PC-3 (cell line): ENCODE measurements at regions not wholly inside any gene's neighbourhood (a gene's known extent, or its start where the extent isn't known, plus 50 kb on each side); places are given as distances from the start of the nearest gene placed in this dataset.

ENCODE experiments used
- ATAC-seq: fragments of 200-7000 bp; cut with Tn5 transposase; 2 replicates; pipeline ENCODE4 v1.9.1; 2020; ENCODE audit warnings: mild to moderate bottlenecking, moderate library complexity
- BruUV-seq: library from RNA; stranded (reverse); fragments of 400-500 nt; replicated peaks from 2 replicates; lab custom pipeline; 2021; lab: Mats Ljungman, UMichigan
- CTCF ChIA-PET: fragments of 300-600 bp; sonication (Branson Sonifier 250); formaldehyde crosslinking; loops from one replicate; lab custom pipeline; 2022; ENCODE audit warnings: antibody characterized with exemption; lab: Charles Lee
- POLR2A ChIA-PET: fragments of 300-600 bp; sonication (Branson Sonifier 250); formaldehyde crosslinking; loops from one replicate; lab custom pipeline; 2022; ENCODE audit warnings: antibody characterized with exemption; ENCODE audit not compliant: unreplicated experiment; lab: Charles Lee
- DNase-seq: peaks from one replicate; pipeline ENCODE4 v3.0.0-alpha.2; 2015
- H2AFZ ChIP-seq: fragments of 300-600 bp; sonication (generic); 2 replicates; pipeline ENCODE4 v1.6.0; 2016; ENCODE audit warnings: antibody characterized with exemption, low read length
- H3F3A ChIP-seq: fragments of 300-600 bp; sonication (generic); one replicate; pipeline ENCODE4 v1.6.0; 2017; ENCODE audit warnings: antibody characterized with exemption, low read length, control low read depth, mild to moderate bottlenecking; ENCODE audit not compliant: unreplicated experiment
- H3K27ac ChIP-seq: fragments of 300-600 bp; sonication (generic); 2 replicates; pipeline ENCODE4 v1.5.1; 2016; ENCODE audit warnings: mild to moderate bottlenecking, low read length
- H3K27me3 ChIP-seq: fragments of 300-600 bp; sonication (generic); 2 replicates; pipeline ENCODE4 v1.6.1; 2016; ENCODE audit warnings: low read length, mixed read lengths
- H3K36me3 ChIP-seq: fragments of 300-600 bp; sonication (generic); 2 replicates; pipeline ENCODE4 v1.6.1; 2016; ENCODE audit warnings: low read depth, mixed run types, low read length, mixed read lengths
- H3K4me1 ChIP-seq: fragments of 300-600 bp; sonication (generic); 2 replicates; pipeline ENCODE4 v1.5.1; 2016; ENCODE audit warnings: low read length; ENCODE audit not compliant: insufficient read depth
- H3K4me2 ChIP-seq: fragments of 300-600 bp; sonication (generic); 2 replicates; pipeline ENCODE4 v1.6.0; 2016; ENCODE audit warnings: low read length
- H3K4me3 ChIP-seq: fragments of 300-600 bp; sonication (generic); 2 replicates; pipeline ENCODE4 v1.5.1; 2016; ENCODE audit warnings: mild to moderate bottlenecking, low read length, mixed read lengths
- H3K79me2 ChIP-seq: fragments of 300-600 bp; sonication (generic); 2 replicates; pipeline ENCODE4 v1.6.1; 2017; ENCODE audit warnings: low read length, mixed read lengths
- H3K9ac ChIP-seq: fragments of 300-600 bp; sonication (generic); 2 replicates; pipeline ENCODE4 v1.6.0; 2016; ENCODE audit warnings: mild to moderate bottlenecking, low read length
- H3K9me2 ChIP-seq: fragments of 300-600 bp; sonication (generic); replicated peaks from 2 replicates; pipeline ENCODE4 v1.6.1; 2016; ENCODE audit warnings: mixed run types, low read length, mixed read lengths
- H3K9me3 ChIP-seq: fragments of 300-600 bp; sonication (generic); 2 replicates; pipeline ENCODE4 v1.6.1; 2016; ENCODE audit warnings: low read length, mixed read lengths
- H4K20me1 ChIP-seq: fragments of 300-600 bp; sonication (generic); 2 replicates; pipeline ENCODE4 v1.6.1; 2016; ENCODE audit warnings: low read length, mixed read lengths
- EZH2 ChIP-seq: fragments of 300-600 bp; sonication (generic); IDR thresholded peaks from one replicate; pipeline ENCODE4 v1.6.1; 2017; ENCODE audit warnings: antibody characterized with exemption, mild to moderate bottlenecking, low read length; ENCODE audit not compliant: unreplicated experiment
- EZH2phosphoT487 ChIP-seq: fragments of 300-600 bp; sonication (generic); IDR thresholded peaks from 2 replicates; pipeline ENCODE4 v1.6.1; 2018; ENCODE audit warnings: mild to moderate bottlenecking, antibody characterized with exemption, low read length, borderline replicate concordance
- intact Hi-C: fragments of 100-400 bp; cut with micrococcal nuclease; formaldehyde crosslinking; loops from 2 replicates; pipeline ENCODE4 v1.9.0; 2023
- TF ChIP-seq, protein P1 (sequence below): fragments of 300-600 bp; sonication (generic); conservative IDR thresholded peaks from 2 replicates; pipeline ENCODE4 v1.5.1; 2017; ENCODE audit warnings: antibody characterized with exemption, low read depth, mild to moderate bottlenecking, low read length

DNA sequence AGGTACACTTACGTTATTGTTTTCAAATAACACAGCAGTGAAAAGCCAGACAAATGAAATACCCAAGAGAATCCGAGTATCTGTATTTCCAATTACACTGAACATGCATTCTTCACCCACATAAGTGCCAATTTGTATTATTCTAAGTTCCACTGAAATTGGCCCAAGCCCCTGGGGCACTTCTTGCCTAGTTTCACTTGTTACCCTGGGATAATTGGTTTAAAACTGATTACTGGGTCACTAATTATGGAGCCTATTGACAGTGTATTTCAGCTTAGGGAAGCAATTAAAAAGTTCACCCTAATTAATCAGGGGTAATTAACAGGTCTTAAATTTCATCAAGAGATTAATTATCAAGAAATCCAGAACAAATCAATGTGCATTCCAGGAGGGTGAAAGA lies 60.5 kb upstream of the HS3ST2 start:
- Histone ChIP-seq H3K9me2 (no peaks in the 10 kb centered on the region), H3K9me3 (no peaks in the 10 kb centered on the region), H3K4me3 (no peak overlapping the region), H3K79me2 (no peaks in the 10 kb centered on the region), H3K27me3 (peaks cover 18% of the 10 kb centered on the region), H3K36me3 (no peaks in the 10 kb centered on the region), H3F3A (no peaks in the 10 kb centered on the region), H2AFZ (no peak overlapping the region), H4K20me1 (no peaks in the 10 kb centered on the region), H3K27ac (no peak overlapping the region), H3K4me1 (no peaks in the 10 kb centered on the region), H3K4me2 (no peak overlapping the region), H3K9ac (no peak overlapping the region)
- no TSS peak for BruUV-seq
- CTCF ChIA-PET = no interaction called here
- ATAC-seq (no peak), DNase-seq (no peak)
- POLR2A ChIA-PET = no interaction called here
- intact Hi-C loops = no loop called here
- TF ChIP-seq EZH2 (no peak), EZH2phosphoT487 (no peak)
- TF ChIP-seq, protein P1, sequence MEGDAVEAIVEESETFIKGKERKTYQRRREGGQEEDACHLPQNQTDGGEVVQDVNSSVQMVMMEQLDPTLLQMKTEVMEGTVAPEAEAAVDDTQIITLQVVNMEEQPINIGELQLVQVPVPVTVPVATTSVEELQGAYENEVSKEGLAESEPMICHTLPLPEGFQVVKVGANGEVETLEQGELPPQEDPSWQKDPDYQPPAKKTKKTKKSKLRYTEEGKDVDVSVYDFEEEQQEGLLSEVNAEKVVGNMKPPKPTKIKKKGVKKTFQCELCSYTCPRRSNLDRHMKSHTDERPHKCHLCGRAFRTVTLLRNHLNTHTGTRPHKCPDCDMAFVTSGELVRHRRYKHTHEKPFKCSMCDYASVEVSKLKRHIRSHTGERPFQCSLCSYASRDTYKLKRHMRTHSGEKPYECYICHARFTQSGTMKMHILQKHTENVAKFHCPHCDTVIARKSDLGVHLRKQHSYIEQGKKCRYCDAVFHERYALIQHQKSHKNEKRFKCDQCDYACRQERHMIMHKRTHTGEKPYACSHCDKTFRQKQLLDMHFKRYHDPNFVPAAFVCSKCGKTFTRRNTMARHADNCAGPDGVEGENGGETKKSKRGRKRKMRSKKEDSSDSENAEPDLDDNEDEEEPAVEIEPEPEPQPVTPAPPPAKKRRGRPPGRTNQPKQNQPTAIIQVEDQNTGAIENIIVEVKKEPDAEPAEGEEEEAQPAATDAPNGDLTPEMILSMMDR = no peak

DNA sequence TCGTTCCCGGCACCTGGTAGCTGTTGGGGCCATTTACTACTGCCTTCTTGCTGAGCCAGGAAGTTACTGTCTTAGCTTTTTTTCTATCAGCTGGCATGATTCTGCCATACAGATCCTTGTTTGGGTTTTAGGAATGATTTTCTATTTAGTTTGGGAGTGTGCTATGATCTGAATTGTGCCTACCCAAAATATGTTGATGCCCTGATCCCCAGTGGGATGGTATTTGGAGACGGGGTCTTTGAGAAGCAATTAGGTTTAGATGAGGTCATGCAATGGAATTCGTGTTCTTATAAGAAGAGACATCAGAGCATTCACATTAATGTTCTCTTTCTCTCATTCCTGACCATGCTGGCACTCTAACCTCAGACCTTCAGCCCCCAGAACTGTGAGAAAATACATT lies 59.4 kb upstream of the HS3ST2 start:
- Histone ChIP-seq H3K79me2 (no peaks in the 10 kb centered on the region), H3K9me2 (no peaks in the 10 kb centered on the region), H4K20me1 (no peaks in the 10 kb centered on the region), H3K36me3 (no peaks in the 10 kb centered on the region), H3K27me3 (peaks cover 18% of the 10 kb centered on the region), H3K4me3 (no peak overlapping the region), H3K4me1 (no peaks in the 10 kb centered on the region), H3K9me3 (no peaks in the 10 kb centered on the region), H3K27ac (no peak overlapping the region), H3K4me2 (no peak overlapping the region), H3K9ac (no peak overlapping the region), H3F3A (no peaks in the 10 kb centered on the region), H2AFZ (no peak overlapping the region)
- BruUV-seq = no TSS peak
- ChIA-PET CTCF (no interaction called here), POLR2A (no interaction called here)
- no peak for DNase-seq
- TF ChIP-seq EZH2 (no peak), EZH2phosphoT487 (no peak)
- TF ChIP-seq, protein P1 = no peak
- intact Hi-C loops = no loop called here
- no peak for ATAC-seq

DNA sequence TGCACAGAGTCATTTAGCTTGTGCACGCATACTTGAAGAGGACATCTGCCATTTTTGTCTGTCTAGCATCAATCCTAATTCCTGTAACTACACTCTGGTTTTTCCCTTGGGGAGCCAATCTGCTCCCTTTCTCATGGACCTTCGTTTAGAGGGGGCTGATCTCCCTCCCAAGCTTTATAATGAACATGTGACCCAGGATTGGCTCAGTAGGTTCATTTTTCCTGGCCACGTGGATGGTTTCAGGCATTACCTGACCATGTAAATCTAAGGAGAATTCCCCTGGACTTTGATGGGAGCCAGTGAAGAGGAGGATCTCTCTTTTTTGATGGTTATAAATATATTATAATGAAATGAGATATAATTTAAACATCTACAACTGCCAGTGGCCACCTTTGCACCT lies 56.8 kb upstream of the HS3ST2 start:
- BruUV-seq = no TSS peak
- H3K9me3 ChIP-seq = no peaks in the 10 kb centered on the region
- DNase-seq (no peak), ATAC-seq (no peak)
- H2AFZ ChIP-seq = no peak overlapping the region
- H3K36me3 ChIP-seq = no peaks in the 10 kb centered on the region
- no peaks in the 10 kb centered on the region for H3K9me2 ChIP-seq
- H3K4me3 ChIP-seq = no peak overlapping the region
- H3K4me2 ChIP-seq = no peak overlapping the region
- no peak overlapping the region for H3K27ac ChIP-seq
- H3K9ac ChIP-seq = no peak overlapping the region
- no peaks in the 10 kb centered on the region for H3K79me2 ChIP-seq
- no peaks in the 10 kb centered on the region for H3K4me1 ChIP-seq
- intact Hi-C loops = no loop called here
- CTCF ChIA-PET = no interaction called here
- peaks cover 18% of the 10 kb centered on the region for H3K27me3 ChIP-seq
- no peaks in the 10 kb centered on the region for H3F3A ChIP-seq
- H4K20me1 ChIP-seq = no peaks in the 10 kb centered on the region
- POLR2A ChIA-PET = no interaction called here
- no peak for TF ChIP-seq EZH2phosphoT487
- TF ChIP-seq, protein P1 = no peak
- no peak for TF ChIP-seq EZH2
